ENCODE measurements at regions not wholly inside any gene's neighbourhood (a gene's known extent, or its start where the extent isn't known, plus 50 kb on each side); places are given as distances from the start of the nearest gene placed in this dataset.

- no peak for ATAC-seq
- TF ChIP-seq ZNF565 (CRISPR knock-in tag; conservative IDR thresholded peaks at IDR 0.05; ENCODE audit: low read depth) (no peak), ZFP3 (CRISPR knock-in tag; IDR thresholded peaks at IDR 0.05) (no peak), TCF4 (CRISPR knock-in tag; IDR thresholded peaks at IDR 0.05; ENCODE audit: borderline replicate concordance) (no peak), CSDC2 (CRISPR knock-in tag; IDR thresholded peaks at IDR 0.05) (no peak), GLIS3 (CRISPR knock-in tag; IDR thresholded peaks at IDR 0.05) (no peak), SNAI2 (CRISPR knock-in tag; IDR thresholded peaks at IDR 0.05) (no peak), ARNTL (CRISPR knock-in tag; IDR thresholded peaks at IDR 0.05; ENCODE audit: borderline replicate concordance, low read depth) (no peak), ZNF8 (CRISPR knock-in tag; IDR thresholded peaks at IDR 0.05) (no peak), ZNF70 (CRISPR knock-in tag; IDR thresholded peaks at IDR 0.05) (no peak)
- TF ChIP-seq, protein P1, sequence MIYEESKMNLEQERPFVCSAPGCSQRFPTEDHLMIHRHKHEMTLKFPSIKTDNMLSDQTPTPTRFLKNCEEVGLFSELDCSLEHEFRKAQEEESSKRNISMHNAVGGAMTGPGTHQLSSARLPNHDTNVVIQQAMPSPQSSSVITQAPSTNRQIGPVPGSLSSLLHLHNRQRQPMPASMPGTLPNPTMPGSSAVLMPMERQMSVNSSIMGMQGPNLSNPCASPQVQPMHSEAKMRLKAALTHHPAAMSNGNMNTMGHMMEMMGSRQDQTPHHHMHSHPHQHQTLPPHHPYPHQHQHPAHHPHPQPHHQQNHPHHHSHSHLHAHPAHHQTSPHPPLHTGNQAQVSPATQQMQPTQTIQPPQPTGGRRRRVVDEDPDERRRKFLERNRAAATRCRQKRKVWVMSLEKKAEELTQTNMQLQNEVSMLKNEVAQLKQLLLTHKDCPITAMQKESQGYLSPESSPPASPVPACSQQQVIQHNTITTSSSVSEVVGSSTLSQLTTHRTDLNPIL (CRISPR knock-in tag; IDR thresholded peaks at IDR 0.05; ENCODE audit: low read depth), result no peak
- TF ChIP-seq, protein P2, sequence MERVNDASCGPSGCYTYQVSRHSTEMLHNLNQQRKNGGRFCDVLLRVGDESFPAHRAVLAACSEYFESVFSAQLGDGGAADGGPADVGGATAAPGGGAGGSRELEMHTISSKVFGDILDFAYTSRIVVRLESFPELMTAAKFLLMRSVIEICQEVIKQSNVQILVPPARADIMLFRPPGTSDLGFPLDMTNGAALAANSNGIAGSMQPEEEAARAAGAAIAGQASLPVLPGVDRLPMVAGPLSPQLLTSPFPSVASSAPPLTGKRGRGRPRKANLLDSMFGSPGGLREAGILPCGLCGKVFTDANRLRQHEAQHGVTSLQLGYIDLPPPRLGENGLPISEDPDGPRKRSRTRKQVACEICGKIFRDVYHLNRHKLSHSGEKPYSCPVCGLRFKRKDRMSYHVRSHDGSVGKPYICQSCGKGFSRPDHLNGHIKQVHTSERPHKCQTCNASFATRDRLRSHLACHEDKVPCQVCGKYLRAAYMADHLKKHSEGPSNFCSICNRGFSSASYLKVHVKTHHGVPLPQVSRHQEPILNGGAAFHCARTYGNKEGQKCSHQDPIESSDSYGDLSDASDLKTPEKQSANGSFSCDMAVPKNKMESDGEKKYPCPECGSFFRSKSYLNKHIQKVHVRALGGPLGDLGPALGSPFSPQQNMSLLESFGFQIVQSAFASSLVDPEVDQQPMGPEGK (CRISPR knock-in tag; IDR thresholded peaks at IDR 0.05; ENCODE audit: borderline replicate concordance), result no peak
Observed at GRCh38 chr5:30447431-30447830, 746.1 kb upstream of the CDH6 start.

- TF ChIP-seq, protein P1 (CRISPR knock-in tag; IDR thresholded peaks at IDR 0.05; ENCODE audit: low read depth), result no peak
- TF ChIP-seq BACH2 (CRISPR knock-in tag; IDR thresholded peaks at IDR 0.05; ENCODE audit: borderline replicate concordance) (no peak), ZC3H10 (CRISPR knock-in tag; IDR thresholded peaks at IDR 0.05) (no peak), CSRNP3 (CRISPR knock-in tag; IDR thresholded peaks at IDR 0.05) (no peak), CSDC2 (CRISPR knock-in tag; IDR thresholded peaks at IDR 0.05) (no peak), OSR1 (CRISPR knock-in tag; IDR thresholded peaks at IDR 0.05) (no peak), ZNF8 (CRISPR knock-in tag; IDR thresholded peaks at IDR 0.05) (no peak), POU6F1 (CRISPR knock-in tag; IDR thresholded peaks at IDR 0.05; ENCODE audit: borderline replicate concordance, low read depth) (no peak), PPARA (CRISPR knock-in tag; IDR thresholded peaks at IDR 0.05; ENCODE audit: borderline replicate concordance) (no peak), ARNTL (CRISPR knock-in tag; IDR thresholded peaks at IDR 0.05; ENCODE audit: borderline replicate concordance, low read depth) (no peak), RARB (CRISPR knock-in tag; IDR thresholded peaks at IDR 0.05) (no peak), ZFP30 (CRISPR knock-in tag; IDR thresholded peaks at IDR 0.05) (no peak), TOX (CRISPR knock-in tag; IDR thresholded peaks at IDR 0.05; ENCODE audit: borderline replicate concordance) (no peak), SNAI2 (CRISPR knock-in tag; IDR thresholded peaks at IDR 0.05) (no peak), ESRRG (CRISPR knock-in tag; IDR thresholded peaks at IDR 0.05) (no peak), TCF4 (CRISPR knock-in tag; IDR thresholded peaks at IDR 0.05; ENCODE audit: borderline replicate concordance) (no peak), GLIS3 (CRISPR knock-in tag; IDR thresholded peaks at IDR 0.05) (no peak)
- ATAC-seq, result no peak
Observed at GRCh38 chr5:30446456-30446855, 747.0 kb upstream of the CDH6 start.

- no peak for ATAC-seq
- TF ChIP-seq ARNTL (CRISPR knock-in tag; IDR thresholded peaks at IDR 0.05; ENCODE audit: borderline replicate concordance, low read depth), result no peak
Observed at GRCh38 chr5:30438785-30439184, 754.7 kb upstream of the CDH6 start.

DNA sequence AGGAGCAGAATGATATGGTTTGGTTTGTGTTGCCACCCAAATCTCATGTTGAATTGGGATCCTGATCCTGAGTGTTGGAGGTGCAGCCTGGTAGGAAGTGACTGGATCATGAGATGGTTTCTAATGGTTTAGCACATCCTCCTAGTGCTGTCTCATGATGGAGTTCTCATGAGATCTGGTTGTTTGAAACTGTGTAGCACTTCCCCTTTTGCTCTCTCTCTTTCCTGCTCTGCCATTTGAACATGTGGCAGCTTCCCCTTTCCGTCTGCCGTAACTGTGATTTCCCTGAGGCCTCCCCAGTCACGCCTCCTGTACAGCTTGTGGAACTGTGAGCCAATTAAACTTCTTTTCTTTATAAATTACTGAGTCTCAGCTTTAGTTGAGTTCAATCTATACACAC, 756.8 kb upstream of the CDH6 start:
- ATAC-seq, result no peak
- no peak for TF ChIP-seq POU6F1 (CRISPR knock-in tag; IDR thresholded peaks at IDR 0.05; ENCODE audit: borderline replicate concordance, low read depth)
- no peak for TF ChIP-seq CSRNP3 (CRISPR knock-in tag; IDR thresholded peaks at IDR 0.05)
- TF ChIP-seq ZFP3 (CRISPR knock-in tag; IDR thresholded peaks at IDR 0.05), result no peak
- no peak for TF ChIP-seq OSR1 (CRISPR knock-in tag; IDR thresholded peaks at IDR 0.05)
- TF ChIP-seq, protein P1 (CRISPR knock-in tag; IDR thresholded peaks at IDR 0.05; ENCODE audit: low read depth), result no peak
- TF ChIP-seq ZFP30 (CRISPR knock-in tag; IDR thresholded peaks at IDR 0.05), result no peak
- no peak for TF ChIP-seq CSDC2 (CRISPR knock-in tag; IDR thresholded peaks at IDR 0.05)
- TF ChIP-seq ISL1 (CRISPR knock-in tag; IDR thresholded peaks at IDR 0.05), result no peak

All from SK-N-SH treated with all-trans-retinoic acid at 6 μM for 48 hours (cell line).